ENCODE measurements at regions not wholly inside any gene's neighbourhood (a gene's known extent, or its start where the extent isn't known, plus 50 kb on each side); places are given as distances from the start of the nearest gene placed in this dataset.

DNA sequence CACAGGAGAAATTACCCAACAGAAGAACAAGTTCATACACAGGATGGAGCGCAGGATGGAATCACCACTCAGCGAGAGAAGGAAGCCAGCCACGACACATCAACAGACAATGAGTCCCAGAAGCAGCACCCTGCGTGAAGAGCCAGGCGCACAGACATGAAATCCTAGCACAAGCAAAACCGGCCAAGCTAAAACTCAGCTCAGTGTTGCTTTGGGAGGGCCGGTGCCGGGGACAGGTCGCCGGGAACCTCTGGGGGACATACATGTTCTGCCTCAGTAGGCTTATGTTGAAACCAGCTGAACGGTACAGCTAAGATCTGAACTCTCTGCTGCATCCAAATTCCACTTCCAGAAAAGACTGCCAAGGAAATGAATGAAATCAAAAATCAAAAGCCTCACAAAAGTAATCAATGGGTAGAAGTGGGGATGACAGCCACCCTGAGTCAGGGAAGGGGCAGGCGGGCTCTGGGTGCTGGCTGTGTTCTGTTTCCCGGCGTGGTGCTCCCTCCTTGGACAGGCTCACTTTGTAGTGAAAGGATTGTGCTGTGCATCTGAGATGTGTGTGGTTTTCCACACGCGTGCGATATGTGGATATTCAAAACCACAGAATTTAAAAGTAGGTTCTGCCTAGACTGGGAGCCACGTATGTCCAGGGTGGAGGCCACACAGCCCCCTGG lies 114.7 kb downstream of the PDGFA start (continued):
- TF ChIP-seq, protein P1, sequence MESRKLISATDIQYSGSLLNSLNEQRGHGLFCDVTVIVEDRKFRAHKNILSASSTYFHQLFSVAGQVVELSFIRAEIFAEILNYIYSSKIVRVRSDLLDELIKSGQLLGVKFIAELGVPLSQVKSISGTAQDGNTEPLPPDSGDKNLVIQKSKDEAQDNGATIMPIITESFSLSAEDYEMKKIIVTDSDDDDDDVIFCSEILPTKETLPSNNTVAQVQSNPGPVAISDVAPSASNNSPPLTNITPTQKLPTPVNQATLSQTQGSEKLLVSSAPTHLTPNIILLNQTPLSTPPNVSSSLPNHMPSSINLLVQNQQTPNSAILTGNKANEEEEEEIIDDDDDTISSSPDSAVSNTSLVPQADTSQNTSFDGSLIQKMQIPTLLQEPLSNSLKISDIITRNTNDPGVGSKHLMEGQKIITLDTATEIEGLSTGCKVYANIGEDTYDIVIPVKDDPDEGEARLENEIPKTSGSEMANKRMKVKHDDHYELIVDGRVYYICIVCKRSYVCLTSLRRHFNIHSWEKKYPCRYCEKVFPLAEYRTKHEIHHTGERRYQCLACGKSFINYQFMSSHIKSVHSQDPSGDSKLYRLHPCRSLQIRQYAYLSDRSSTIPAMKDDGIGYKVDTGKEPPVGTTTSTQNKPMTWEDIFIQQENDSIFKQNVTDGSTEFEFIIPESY (IDR thresholded peaks at IDR 0.05; ENCODE audit: extremely low read depth, insufficient replicate concordance, low read length) = no peak

DNA sequence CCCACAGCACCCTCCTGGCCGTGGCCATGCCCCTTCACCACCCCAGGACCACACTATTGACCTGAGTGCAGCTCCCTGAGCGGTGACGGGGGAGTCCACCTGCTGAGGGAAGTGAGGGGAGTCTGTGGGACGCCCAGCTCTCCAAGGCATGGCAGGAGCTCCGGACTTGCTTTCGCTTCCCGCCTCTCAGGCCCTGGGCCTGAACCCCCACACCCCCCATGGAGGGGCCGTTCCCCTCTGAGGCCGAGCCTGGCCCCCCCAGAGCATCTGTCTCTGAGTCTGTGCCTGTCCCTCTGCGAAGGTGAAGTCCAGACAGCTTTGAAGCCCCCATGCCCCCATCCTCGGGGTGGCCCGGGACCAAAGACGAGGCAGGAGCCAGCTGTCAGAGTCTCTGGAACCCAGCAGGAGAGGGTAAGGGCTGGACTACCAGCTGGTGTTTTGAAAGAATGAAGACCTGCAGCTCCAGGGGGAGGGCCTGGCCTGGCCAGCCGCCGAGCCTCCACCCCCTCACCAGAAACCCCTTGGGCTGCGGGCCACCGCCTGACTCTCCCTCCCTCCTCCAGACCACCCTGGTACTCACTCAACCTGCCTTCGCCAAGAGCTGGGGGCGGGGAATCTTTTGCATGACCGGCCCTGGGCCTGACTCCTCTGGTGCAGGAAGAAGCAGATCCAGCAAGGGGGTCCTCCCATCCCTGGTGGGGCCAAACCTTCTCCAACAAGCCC lies 114.0 kb downstream of the PDGFA start:
- H3K9me3 ChIP-seq (ENCODE audit: control insufficient read depth in 1 of 2, insufficient read depth in 1 of 2, low read depth in 1 of 2, low read length in 2 of 2) = no peaks in the 10 kb centered on the region
- H3K4me1 ChIP-seq (ENCODE audit: control insufficient read depth in 1 of 2, insufficient read depth in 2 of 2, low read length in 2 of 2) = no peaks in the 10 kb centered on the region
- H4K20me1 ChIP-seq (ENCODE audit: insufficient read depth) = no peaks in the 10 kb centered on the region
- no peak for ATAC-seq
- ChIA-PET RAD21 (ENCODE audit: low non-redundant PET in 1 of 2, low total read pairs in 2 of 2, uncharacterized antibody in 2 of 2, unreplicated experiment in 2 of 2) (no interaction called here), POLR2A (no interaction called here), CTCF (no interaction called here)
- no peak overlapping the region for H3K27ac ChIP-seq (ENCODE audit: low read depth, low read length)
- no peak for DNase-seq (ENCODE audit: low read depth, low spot score)
- H3K4me3 ChIP-seq (replicated peaks in 1 of 2; ENCODE audit: low read depth in 1 of 2, low read length in 2 of 2) = no peak overlapping the region
- H3K4me2 ChIP-seq (ENCODE audit: low read length) = no peak overlapping the region
- TF ChIP-seq SP1 (IDR thresholded peaks at IDR 0.05; ENCODE audit: low read depth) = no peak
- TF ChIP-seq, protein P2, sequence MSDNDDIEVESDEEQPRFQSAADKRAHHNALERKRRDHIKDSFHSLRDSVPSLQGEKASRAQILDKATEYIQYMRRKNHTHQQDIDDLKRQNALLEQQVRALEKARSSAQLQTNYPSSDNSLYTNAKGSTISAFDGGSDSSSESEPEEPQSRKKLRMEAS (IDR thresholded peaks at IDR 0.05) = no peak
- TF ChIP-seq, protein P3, sequence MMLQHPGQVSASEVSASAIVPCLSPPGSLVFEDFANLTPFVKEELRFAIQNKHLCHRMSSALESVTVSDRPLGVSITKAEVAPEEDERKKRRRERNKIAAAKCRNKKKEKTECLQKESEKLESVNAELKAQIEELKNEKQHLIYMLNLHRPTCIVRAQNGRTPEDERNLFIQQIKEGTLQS (IDR thresholded peaks at IDR 0.05) = no peak
- no peaks in the 10 kb centered on the region for H3K79me2 ChIP-seq (ENCODE audit: insufficient read depth, low read length)
- H3K27me3 ChIP-seq (ENCODE audit: insufficient read depth, low read length) = peaks cover 28% of the 10 kb centered on the region; the same call in 1 of the 2 replicates
- H3K9ac ChIP-seq (ENCODE audit: low read length) = no peak overlapping the region
- no peaks in the 10 kb centered on the region for H3K9me2 ChIP-seq (ENCODE audit: insufficient read depth)
- intact Hi-C loops (cut with micrococcal nuclease) = no loop called here
- no TSS peak for BruUV-seq (replicated peaks)
- H3K36me3 ChIP-seq (ENCODE audit: control insufficient read depth in 1 of 2, insufficient read depth in 2 of 2, low read length in 2 of 2) = no peaks in the 10 kb centered on the region
- H2AFZ ChIP-seq (ENCODE audit: low read depth, low read length, poor library complexity, severe bottlenecking) = no peak overlapping the region
